ENCODE measurements at regions not wholly inside any gene's neighbourhood (a gene's known extent, or its start where the extent isn't known, plus 50 kb on each side); places are given as distances from the start of the nearest gene placed in this dataset.
A peak's percentile ranks its signal among the peaks of the same experiment; 100 is the strongest.
"Not testable (repeated sequence)": the region's sequence is repeated elsewhere in the genome, so short reads cannot be mapped to it uniquely, and the experiment has no call there.

DNA sequence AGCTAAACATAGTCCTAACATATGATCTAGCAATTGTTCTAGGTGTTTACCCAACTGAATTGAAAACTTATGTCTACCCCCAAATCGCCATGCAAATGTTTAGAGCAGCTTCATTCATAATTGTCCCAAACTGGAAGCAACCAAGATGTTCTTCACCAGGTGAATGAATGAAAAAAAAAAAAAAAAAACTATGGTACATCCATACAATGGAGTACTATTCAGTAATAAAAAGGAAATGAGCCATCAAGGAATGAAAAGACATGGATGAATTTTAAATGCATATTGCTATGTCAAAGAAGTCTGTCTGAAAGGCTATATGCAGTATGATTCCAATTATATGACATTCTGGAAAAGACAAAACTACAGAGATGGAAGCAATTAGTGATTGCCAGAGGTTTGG is 98.6 kb upstream of the ITPRID2 start:
- DNase-seq = no peak

DNA sequence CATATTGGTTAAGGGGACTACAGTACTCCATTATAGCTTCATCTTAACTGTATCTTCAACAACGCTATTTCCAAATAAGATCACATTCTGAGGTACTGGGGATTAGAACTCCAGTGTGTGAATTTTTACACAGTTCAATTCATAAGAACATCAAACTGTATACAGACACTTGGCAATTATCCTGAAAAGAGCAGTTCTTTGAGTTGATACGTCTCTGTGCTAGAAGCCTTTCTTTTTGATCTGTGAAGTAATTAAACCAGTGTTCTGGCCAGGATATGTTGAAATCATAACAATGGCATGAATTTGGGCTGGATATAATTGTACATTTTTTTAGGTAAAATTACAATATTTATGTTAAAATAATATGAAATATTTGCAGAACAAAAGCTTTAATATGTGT is 93.5 kb upstream of the ITPRID2 start:
- DNase-seq = no peak

DNA sequence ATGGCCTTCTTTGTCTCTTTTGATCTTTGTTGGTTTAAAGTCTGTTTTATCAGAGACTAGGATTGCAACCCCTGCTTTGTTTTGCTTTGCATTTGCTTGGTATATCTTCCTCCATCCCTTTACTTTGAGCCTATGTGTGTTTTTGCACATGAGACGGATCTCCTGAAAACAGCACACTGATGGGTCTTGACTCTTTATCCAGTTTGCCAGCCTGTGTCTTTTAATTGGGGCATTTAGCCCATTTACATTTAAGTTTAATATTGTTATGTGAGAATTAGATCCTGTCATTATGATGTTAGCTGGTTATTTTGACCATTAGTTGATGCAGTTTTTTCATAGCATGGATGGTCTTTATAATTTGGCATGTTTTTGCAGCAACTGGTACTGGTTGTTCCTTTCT is 89.2 kb upstream of the ITPRID2 start:
- DNase-seq = not testable (repeated sequence)

- not testable (repeated sequence) for DNase-seq
Observed at GRCh38 chr2:181803903-181804799, 87.4 kb upstream of the ITPRID2 start.

DNA sequence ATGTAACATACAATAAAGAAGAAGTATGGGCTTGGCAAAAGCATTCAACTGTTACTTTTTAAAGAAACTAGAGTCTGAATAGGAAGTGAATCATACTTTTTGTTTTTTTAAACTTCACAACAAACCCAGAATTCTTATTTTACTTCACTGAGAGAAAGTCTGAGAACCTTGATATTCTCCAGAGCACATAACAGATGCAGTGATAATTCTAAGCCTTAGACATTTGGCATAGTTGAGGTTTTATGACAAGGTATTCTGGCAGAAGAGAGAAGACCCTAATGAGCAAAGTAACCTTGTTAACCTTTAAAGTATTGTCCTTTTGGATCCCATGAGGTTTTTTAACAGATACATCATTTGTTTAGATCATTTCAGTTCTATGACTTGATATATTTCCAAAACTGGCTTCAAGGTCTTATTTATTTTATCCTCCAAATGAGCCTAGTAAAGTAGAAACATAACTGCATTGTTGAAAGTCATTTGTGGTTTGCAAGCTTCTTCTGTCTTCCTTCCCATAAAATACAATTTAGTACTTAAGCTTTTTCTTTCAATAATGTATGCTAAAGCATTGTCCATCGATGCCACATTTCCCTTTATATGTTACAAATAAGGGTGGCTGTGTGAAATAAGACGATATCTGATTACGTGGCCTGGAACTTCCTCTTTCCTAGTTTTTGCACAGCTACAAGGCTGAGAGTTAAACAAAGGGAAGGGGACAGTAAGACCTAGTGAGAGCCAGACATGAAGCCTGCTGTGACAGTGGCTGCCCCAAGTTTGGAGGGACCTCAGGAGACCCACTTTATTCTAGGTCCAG is 86.1 kb upstream of the ITPRID2 start:
- DNase-seq = no peak

GRCh38 chr2:181806039-181806392 is 85.5 kb upstream of the ITPRID2 start:
- no peak for DNase-seq

DNA sequence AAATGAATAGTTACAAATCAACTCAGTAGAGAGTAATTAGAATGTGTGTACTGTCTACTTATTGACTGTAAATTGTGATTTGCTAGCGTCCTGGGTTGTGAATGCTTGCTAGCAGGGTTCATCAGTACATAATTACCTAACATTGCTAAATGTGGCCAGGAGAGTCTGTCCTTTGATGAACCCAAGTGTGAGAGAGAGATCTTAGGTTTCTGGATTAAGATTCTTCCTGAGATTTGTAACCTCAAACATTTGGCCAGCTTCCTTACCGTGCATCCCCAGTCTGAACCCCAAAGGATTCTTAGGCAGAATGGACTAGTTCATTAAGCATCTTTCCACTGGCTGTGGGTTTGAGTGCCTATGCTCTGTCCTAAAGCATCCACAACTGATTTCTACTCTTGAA is 84.0 kb upstream of the ITPRID2 start:
- no peak for DNase-seq

DNA sequence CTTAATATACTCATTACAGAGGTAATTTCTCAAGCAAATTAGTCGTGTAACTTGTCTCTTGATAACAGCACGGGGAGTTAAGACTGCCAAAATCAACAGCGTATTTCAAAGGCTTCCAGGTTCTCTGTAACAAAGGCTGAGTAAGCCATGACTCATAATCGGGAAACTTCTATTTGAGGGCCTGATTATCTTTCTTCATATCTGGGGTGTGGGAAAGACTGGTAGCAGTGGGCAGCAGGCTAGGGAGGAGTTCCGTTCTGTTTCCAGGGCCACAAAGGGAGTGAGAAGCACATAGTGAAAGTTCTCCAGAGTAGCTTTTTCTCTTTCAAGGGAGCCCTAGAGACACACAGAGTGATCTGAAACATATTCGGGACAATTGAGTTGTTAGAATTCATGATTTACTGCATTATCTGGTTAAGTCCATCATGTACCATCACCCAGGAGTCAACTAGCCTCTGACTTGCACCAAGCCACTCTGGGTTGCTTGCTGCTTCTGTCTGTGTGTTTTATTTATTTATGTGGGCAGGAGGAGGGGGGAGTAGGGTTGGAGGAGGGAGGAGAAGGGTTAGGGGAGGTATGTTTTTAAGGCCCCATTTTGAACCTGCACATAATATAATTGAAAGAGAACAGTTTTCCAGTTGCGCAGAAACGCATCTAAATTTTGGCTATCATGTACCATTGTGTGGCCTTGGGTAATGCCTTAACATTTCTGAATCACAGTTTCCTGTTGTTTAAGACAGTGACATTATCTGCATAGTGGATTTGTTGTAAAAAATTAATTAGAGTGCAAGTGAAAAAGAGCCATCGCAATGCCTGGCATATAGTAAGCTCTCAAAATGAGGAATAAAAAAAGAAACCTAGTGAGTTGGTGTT is 80.5 kb upstream of the ITPRID2 start:
- DNase-seq = peak; percentile 18

DNA sequence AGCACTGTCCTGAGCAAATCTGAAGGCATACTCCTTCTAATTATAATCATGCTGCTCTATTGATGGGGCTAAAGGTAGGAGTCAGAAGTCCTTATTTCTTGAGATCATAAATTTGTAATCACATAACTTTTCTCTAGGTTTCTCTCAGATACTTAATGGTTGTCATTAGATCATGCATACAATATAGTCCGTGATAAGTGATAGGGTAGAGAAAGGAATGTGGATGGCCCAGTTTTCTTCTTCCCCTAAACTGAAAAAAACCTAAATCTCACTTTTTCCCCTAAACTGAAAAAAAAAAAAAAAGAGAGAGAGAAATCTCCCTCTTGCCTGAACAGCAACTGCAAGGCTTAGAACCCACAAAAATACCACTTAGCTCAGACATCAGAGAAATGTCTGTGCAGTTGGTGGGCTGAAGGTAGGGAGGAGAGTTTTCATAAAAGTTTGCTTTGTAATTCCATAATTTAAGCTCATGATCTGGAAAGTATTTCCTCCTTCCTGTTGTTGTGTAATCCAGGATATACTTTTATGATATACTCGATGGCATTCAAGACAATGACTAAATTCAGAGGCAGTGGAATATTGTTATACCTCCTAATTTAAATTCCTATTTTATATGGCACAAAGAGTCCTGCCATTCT is 79.3 kb upstream of the ITPRID2 start:
- no peak for DNase-seq

DNA sequence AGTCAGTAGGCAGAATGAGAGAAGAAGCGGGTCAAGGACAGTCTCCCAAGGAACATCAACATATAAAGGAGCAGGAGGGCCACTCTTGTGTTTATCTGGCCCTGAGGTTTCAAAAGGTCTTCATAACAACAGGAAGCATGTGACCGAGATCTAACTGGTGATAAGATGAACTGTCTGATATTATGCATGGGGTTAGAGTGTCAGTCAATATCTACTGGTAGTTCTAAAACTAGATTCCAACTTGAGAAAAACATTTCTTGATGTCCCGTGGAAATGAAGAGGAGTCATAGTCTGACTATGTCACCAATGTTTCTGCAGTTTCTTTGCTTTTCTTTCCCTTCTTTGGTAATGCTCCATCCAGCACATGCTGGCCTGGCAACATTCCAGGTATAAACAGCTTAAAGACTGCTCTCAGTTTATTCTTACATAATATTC is 77.5 kb upstream of the ITPRID2 start:
- DNase-seq = peak; percentile 34

DNA sequence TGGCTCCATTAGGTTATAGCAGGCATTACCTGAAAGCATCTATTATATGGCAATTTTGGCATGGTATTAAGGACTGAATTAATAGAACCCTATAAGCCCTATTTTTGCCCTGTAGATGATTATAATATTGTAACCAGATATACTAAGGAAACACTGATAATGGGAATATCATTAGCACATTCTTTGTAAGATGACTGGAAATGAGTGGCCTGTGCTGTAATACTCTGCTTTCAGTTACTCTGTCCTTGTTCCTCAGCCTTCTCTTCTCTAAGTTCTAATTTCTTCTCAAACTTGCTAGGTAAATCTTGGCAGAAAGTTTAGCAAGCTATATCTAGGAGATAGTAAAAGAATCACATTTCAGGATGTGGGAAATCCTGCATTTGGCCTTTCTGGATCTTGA is 74.0 kb upstream of the ITPRID2 start:
- no peak for DNase-seq

DNA sequence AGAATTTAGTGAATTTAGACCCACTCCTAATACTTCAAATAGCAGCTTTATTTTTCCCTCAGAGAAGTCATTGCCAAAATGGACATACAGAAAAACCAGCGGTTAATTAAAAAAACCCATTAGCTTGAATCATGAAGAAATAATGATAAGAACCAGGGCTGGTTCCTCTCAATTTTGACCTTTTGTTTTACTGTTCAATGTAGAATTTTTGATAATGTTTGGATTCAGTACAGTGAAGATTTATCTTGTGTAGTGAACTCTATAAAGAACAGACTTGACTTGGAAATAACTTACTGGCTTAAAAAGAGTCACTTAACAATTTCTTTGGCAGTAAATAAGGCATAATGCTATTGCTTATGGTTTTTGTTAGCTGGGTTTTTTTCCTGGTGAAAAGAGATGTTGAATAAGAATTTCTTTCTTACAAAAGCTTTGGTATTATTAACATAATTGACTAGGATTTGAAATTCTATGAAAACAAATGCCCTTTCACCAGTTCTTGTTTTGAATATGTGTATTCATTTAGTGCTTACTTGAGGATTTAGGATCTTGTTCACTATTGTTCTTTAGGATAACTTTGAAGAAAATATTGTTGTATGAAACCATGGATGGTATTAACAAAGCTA is 73.4 kb upstream of the ITPRID2 start:
- DNase-seq = no peak

GRCh38 chr2:181818840-181819239 is 72.7 kb upstream of the ITPRID2 start:
- no peak for DNase-seq

- no peak for DNase-seq
Observed at GRCh38 chr2:181821049-181821448, 70.5 kb upstream of the ITPRID2 start.

DNA sequence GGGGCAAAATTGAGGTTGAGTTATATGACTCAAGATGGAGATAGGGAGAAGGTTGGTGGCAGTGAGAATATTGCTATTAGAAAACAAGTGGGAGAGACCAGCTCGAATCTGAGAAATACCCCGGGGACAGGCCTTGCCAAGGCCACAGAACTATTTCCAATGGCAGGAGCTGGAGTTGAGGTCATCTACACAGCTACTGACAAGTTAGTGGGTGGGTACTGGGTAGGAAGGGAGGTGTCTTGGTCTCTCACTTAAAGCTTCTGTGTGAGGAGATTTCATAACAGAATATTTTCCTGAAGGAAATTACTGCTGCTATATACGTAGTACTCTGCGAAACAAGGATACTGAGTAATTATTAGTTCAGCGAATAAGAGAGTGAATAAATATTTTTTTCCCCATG is 69.4 kb upstream of the ITPRID2 start:
- no peak for DNase-seq

DNA sequence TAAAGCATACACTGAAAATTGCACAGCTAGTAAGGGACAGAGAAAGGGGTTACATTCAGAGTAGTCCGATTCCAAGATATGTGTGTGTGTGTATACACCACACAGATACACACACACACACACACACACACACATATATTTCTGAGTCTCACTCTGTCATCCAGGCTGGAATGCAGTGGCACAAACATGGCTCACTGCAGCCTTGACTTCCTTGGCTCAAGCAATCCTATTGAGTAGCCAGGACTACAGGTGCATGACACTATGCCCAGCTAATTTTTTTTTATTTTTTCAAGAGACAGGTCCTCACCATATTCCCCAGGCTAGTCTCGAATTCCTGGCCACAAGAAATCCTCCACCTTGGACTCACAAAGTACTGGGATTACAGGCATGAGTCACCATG is 68.1 kb upstream of the ITPRID2 start:
- DNase-seq = no peak

- DNase-seq = no peak
Observed at GRCh38 chr2:181828122-181828705, 63.3 kb upstream of the ITPRID2 start.

GRCh38 chr2:181829230-181829629 is 62.3 kb upstream of the ITPRID2 start:
- DNase-seq = no peak

GRCh38 chr2:181832015-181832414 is 59.5 kb upstream of the ITPRID2 start:
- no peak for DNase-seq

DNA sequence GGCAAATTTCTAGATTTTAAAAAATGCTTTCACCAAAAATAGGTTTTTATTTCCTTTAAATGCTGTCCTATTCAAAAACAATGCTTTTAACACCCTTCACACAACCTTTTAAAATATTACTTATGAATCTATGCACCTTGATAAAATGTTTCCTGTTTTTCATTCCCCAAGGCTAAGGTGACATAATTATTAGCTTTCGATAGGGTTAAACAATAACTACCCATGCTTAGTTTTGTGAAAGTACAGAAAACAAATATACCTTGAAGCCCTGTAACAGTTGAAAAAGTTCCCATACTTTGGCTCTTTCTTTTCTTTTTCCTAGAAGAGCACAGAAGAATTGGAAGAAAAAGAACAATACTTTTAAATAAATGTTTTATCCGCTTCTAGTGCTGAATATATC is 54.9 kb upstream of the ITPRID2 start:
- DNase-seq = no peak

DNA sequence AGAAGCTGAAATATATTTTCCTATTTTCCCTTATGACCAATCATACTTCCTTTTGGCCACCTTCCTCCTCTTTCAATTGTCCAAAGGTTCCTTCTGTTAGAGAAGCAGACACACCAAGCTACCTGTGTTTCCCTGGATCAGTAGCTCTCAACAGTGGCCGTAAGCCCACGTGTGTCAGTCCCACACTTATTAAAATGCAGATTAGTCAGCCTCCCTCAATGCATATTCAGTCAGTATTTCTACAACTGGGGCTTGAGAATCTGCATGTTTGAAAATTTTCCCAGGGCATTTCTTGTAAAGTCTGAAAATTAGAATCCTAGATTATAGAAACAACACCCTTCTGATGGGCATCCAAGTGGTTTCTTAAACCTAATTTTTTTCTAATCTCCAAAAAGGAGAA is 54.0 kb upstream of the ITPRID2 start:
- DNase-seq = no peak

DNA sequence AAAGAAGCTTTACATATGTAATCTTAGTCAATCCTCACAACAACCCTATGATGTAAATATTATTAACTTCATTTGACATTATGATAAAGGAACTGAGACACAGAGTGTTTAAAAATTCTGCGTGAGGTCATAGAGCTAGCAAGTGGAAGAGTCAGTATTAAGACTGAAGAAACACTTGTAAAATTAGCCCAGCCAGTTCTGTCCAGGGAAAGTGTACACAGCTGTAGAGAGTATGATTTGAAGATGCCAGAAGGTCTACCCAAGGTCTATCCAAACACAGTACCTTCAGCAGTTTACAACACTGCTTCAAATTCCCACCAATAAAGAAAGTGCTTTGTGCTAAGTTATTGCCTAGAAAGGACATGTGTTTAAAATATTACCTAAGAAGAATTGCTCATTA is 51.7 kb upstream of the ITPRID2 start:
- DNase-seq = no peak
